HL-60 (cell line): ENCODE measurements at regions not wholly inside any gene's neighbourhood (a gene's known extent, or its start where the extent isn't known, plus 50 kb on each side); places are given as distances from the start of the nearest gene placed in this dataset.

Source experiments
- CTCF ChIP-seq: IDR thresholded peaks from one replicate; pipeline ENCODE4 v1.5.1; 2011; ENCODE audit warnings: low read length, control low read depth, inconsistent platforms; ENCODE audit not compliant: insufficient read depth
- POLR2AphosphoS5 ChIP-seq: IDR thresholded peaks from 2 replicates; pipeline ENCODE4 v1.6.1; 2012; ENCODE audit warnings: low read depth
- REST ChIP-seq: IDR thresholded peaks from 2 replicates; pipeline ENCODE4 v1.6.1; 2012; ENCODE audit warnings: low read depth; ENCODE audit not compliant: insufficient replicate concordance

- TF ChIP-seq CTCF, result no peak
- TF ChIP-seq REST, result no peak
- no peak for TF ChIP-seq POLR2AphosphoS5
These were observed 356.8 kb upstream of the BRINP1 start for GRCh38 chr9:119726035-119726434.
